GM23338 (cell line): ENCODE measurements at regions not wholly inside any gene's neighbourhood (a gene's known extent, or its start where the extent isn't known, plus 50 kb on each side); places are given as distances from the start of the nearest gene placed in this dataset.

Experiments
- ATAC-seq: fragments of 200-7000 bp; cut with Tn5 transposase; 3 replicates; pipeline ENCODE4 v1.9.1; 2020
- DNase-seq: peaks from one replicate; pipeline ENCODE4 v3.0.0-alpha.2; 2015; ENCODE audit warnings: low spot score
- H2AFZ ChIP-seq: fragments of 200-600 bp; sonication (generic); 2 replicates; pipeline ENCODE4 v1.8.0; 2016; ENCODE audit warnings: antibody characterized with exemption, mild to moderate bottlenecking, moderate library complexity
- H3F3A ChIP-seq: fragments of 200-600 bp; sonication (generic); replicated peaks from 2 replicates; pipeline ENCODE4 v1.8.0; 2017; ENCODE audit warnings: antibody characterized with exemption, mixed run types, low read depth
- H3K27ac ChIP-seq: fragments of 200-600 bp; sonication (generic); 2 replicates; pipeline ENCODE4 v1.6.1; 2016; ENCODE audit warnings: low read depth
- H3K27me3 ChIP-seq: fragments of 200-600 bp; sonication (generic); 2 replicates; pipeline ENCODE4 v1.8.0; 2016; ENCODE audit warnings: mild to moderate bottlenecking, mixed run types, moderate library complexity; ENCODE audit not compliant: insufficient read depth
- H3K36me3 ChIP-seq: fragments of 200-600 bp; sonication (generic); 2 replicates; pipeline ENCODE4 v1.8.0; 2016; ENCODE audit warnings: mild to moderate bottlenecking; ENCODE audit not compliant: insufficient read depth
- H3K4me1 ChIP-seq: fragments of 200-600 bp; sonication (generic); 2 replicates; pipeline ENCODE4 v1.8.0; 2016; ENCODE audit warnings: mild to moderate bottlenecking, moderate library complexity; ENCODE audit not compliant: insufficient read depth
- H3K4me2 ChIP-seq: fragments of 200-600 bp; sonication (generic); 2 replicates; pipeline ENCODE4 v1.7.1; 2017; ENCODE audit warnings: mixed run types
- H3K4me3 ChIP-seq: fragments of 200-600 bp; sonication (generic); 2 replicates; pipeline ENCODE4 v1.6.1; 2016; ENCODE audit warnings: mixed run types
- H3K79me2 ChIP-seq: fragments of 200-600 bp; sonication (generic); replicated peaks from 2 replicates; pipeline ENCODE4 v1.8.0; 2017; ENCODE audit warnings: mild to moderate bottlenecking; ENCODE audit not compliant: insufficient read depth
- H3K9me2 ChIP-seq: fragments of 200-600 bp; sonication (generic); 2 replicates; pipeline ENCODE4 v1.8.0; 2017; ENCODE audit not compliant: insufficient read depth
- H4K20me1 ChIP-seq: fragments of 200-600 bp; sonication (generic); replicated peaks from 2 replicates; pipeline ENCODE4 v1.8.0; 2017; ENCODE audit warnings: mild to moderate bottlenecking; ENCODE audit not compliant: insufficient read depth
- H3K27ac Mint-ChIP-seq: 2 replicates; pipeline ENCODE4 v1.8.0; 2020; ENCODE audit warnings: inconsistent platforms, mild to moderate bottlenecking, moderate library complexity, mixed read lengths
- H3K27me3 Mint-ChIP-seq: 3 replicates; pipeline ENCODE4 v1.8.0; 2022; ENCODE audit warnings: low read depth, mild to moderate bottlenecking, moderate library complexity, mixed read lengths, inconsistent platforms; ENCODE audit not compliant: insufficient read depth, poor library complexity
- H3K36me3 Mint-ChIP-seq: 3 replicates; pipeline ENCODE4 v1.8.0; 2021; ENCODE audit warnings: low read depth, mild to moderate bottlenecking, inconsistent platforms, moderate library complexity, mixed read lengths
- H3K4me1 Mint-ChIP-seq: 3 replicates; pipeline ENCODE4 v1.8.0; 2020; ENCODE audit warnings: mild to moderate bottlenecking, inconsistent platforms, mixed read lengths
- H3K4me3 Mint-ChIP-seq: 3 replicates; pipeline ENCODE4 v1.8.0; 2021; ENCODE audit warnings: moderate library complexity, mild to moderate bottlenecking, inconsistent platforms, mixed read lengths
- H3K9me3 Mint-ChIP-seq: 3 replicates; pipeline ENCODE4 v1.8.0; 2020; ENCODE audit warnings: moderate library complexity, mild to moderate bottlenecking, inconsistent platforms, mixed read lengths
- CREB1 ChIP-seq: fragments of 250-450 bp; sonication (Bioruptor Pico); IDR thresholded peaks from 2 replicates; pipeline ENCODE4 v1.5.0; 2020; ENCODE audit warnings: low read depth, mild to moderate bottlenecking, moderate library complexity
- EZH2 ChIP-seq: fragments of 200-600 bp; sonication (generic); IDR thresholded peaks from one replicate; pipeline ENCODE4 v1.8.0; 2017; ENCODE audit warnings: antibody characterized with exemption, mild to moderate bottlenecking, low read depth; ENCODE audit not compliant: unreplicated experiment
- EZH2phosphoT487 ChIP-seq: fragments of 200-600 bp; sonication (generic); IDR thresholded peaks from one replicate; pipeline ENCODE4 v1.8.1; 2018; ENCODE audit warnings: antibody characterized with exemption; ENCODE audit not compliant: unreplicated experiment
- JUNB ChIP-seq: IDR thresholded peaks from one replicate; pipeline ENCODE4 v1.6.1; 2016; ENCODE audit warnings: antibody characterized with exemption; ENCODE audit not compliant: unreplicated experiment
- NANOG ChIP-seq: IDR thresholded peaks from 2 replicates; pipeline ENCODE4 v1.6.1; 2016; ENCODE audit warnings: antibody characterized with exemption, borderline replicate concordance
- POLR2AphosphoS5 ChIP-seq: IDR thresholded peaks from 2 replicates; pipeline ENCODE4 v1.6.1; 2016; ENCODE audit warnings: antibody characterized with exemption, low read depth
- STAT1 ChIP-seq: IDR thresholded peaks from one replicate; pipeline ENCODE4 v1.6.1; 2016; ENCODE audit warnings: antibody characterized with exemption; ENCODE audit not compliant: unreplicated experiment
- ZNF114 ChIP-seq: fragments of 250-450 bp; sonication (Bioruptor Pico); IDR thresholded peaks from 2 replicates; pipeline ENCODE4 v1.5.0; 2020; ENCODE audit warnings: mild to moderate bottlenecking, moderate library complexity
- ZNF331 ChIP-seq: fragments of 250-450 bp; sonication (Bioruptor Pico); IDR thresholded peaks from 2 replicates; pipeline ENCODE4 v1.5.0; 2020; ENCODE audit warnings: low read depth, mild to moderate bottlenecking, moderate library complexity
- TF ChIP-seq, protein P1 (sequence below): fragments of 250-450 bp; sonication (Bioruptor Pico); IDR thresholded peaks from 2 replicates; pipeline ENCODE4 v1.5.0; 2020; ENCODE audit warnings: mild to moderate bottlenecking, moderate library complexity
- TF ChIP-seq, protein P2 (sequence below): IDR thresholded peaks from 2 replicates; pipeline ENCODE4 v1.6.1; 2016; ENCODE audit warnings: antibody characterized with exemption

DNA sequence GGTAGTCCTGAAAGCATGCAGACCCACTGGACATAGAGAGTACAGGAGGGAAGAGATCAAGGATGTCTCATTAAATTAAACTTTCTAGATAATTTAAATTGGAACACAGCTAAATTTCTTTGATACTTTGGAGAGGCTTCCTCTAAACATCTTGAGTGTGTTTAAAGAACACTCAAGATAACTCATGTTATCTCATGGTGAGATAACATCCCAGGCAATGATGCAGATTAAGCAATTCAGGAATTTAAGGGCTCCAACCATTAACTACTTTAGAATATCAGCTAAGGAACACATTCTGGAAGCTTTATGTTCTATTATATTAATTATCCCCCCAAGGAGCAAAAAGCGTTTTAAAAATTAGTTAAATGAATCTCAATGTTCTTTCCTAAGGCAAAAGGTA, 289.2 kb upstream of the RUNX1 start:
- H3F3A ChIP-seq, result no peaks in the 10 kb centered on the region
- H3K27ac ChIP-seq, result no peak overlapping the region
- Mint-ChIP-seq H3K9me3 (peaks cover 2% of the 10 kb centered on the region; the same call in 1 of the 3 replicates), H3K27ac (no peak overlapping the region), H3K27me3 (peaks cover 2% of the 10 kb centered on the region), H3K36me3 (no peaks in the 10 kb centered on the region), H3K4me1 (peaks cover 4% of the 10 kb centered on the region; the same call in 1 of the 3 replicates), H3K4me3 (no peak overlapping the region)
- H3K27me3 ChIP-seq, result no peaks in the 10 kb centered on the region
- no peak overlapping the region for H2AFZ ChIP-seq
- no peaks in the 10 kb centered on the region for H3K36me3 ChIP-seq
- no peaks in the 10 kb centered on the region for H3K4me1 ChIP-seq
- no peaks in the 10 kb centered on the region for H4K20me1 ChIP-seq
- no peak for ATAC-seq
- H3K4me2 ChIP-seq, result no peak overlapping the region
- H3K79me2 ChIP-seq, result no peaks in the 10 kb centered on the region
- no peak overlapping the region for H3K4me3 ChIP-seq
- no peak for DNase-seq
- H3K9me2 ChIP-seq, result no peaks in the 10 kb centered on the region
- TF ChIP-seq JUNB, result no peak
- TF ChIP-seq EZH2phosphoT487, result no peak
- TF ChIP-seq CREB1 (CRISPR knock-in tag), result no peak
- TF ChIP-seq ZNF114, result no peak
- TF ChIP-seq EZH2, result no peak
- TF ChIP-seq, protein P1, sequence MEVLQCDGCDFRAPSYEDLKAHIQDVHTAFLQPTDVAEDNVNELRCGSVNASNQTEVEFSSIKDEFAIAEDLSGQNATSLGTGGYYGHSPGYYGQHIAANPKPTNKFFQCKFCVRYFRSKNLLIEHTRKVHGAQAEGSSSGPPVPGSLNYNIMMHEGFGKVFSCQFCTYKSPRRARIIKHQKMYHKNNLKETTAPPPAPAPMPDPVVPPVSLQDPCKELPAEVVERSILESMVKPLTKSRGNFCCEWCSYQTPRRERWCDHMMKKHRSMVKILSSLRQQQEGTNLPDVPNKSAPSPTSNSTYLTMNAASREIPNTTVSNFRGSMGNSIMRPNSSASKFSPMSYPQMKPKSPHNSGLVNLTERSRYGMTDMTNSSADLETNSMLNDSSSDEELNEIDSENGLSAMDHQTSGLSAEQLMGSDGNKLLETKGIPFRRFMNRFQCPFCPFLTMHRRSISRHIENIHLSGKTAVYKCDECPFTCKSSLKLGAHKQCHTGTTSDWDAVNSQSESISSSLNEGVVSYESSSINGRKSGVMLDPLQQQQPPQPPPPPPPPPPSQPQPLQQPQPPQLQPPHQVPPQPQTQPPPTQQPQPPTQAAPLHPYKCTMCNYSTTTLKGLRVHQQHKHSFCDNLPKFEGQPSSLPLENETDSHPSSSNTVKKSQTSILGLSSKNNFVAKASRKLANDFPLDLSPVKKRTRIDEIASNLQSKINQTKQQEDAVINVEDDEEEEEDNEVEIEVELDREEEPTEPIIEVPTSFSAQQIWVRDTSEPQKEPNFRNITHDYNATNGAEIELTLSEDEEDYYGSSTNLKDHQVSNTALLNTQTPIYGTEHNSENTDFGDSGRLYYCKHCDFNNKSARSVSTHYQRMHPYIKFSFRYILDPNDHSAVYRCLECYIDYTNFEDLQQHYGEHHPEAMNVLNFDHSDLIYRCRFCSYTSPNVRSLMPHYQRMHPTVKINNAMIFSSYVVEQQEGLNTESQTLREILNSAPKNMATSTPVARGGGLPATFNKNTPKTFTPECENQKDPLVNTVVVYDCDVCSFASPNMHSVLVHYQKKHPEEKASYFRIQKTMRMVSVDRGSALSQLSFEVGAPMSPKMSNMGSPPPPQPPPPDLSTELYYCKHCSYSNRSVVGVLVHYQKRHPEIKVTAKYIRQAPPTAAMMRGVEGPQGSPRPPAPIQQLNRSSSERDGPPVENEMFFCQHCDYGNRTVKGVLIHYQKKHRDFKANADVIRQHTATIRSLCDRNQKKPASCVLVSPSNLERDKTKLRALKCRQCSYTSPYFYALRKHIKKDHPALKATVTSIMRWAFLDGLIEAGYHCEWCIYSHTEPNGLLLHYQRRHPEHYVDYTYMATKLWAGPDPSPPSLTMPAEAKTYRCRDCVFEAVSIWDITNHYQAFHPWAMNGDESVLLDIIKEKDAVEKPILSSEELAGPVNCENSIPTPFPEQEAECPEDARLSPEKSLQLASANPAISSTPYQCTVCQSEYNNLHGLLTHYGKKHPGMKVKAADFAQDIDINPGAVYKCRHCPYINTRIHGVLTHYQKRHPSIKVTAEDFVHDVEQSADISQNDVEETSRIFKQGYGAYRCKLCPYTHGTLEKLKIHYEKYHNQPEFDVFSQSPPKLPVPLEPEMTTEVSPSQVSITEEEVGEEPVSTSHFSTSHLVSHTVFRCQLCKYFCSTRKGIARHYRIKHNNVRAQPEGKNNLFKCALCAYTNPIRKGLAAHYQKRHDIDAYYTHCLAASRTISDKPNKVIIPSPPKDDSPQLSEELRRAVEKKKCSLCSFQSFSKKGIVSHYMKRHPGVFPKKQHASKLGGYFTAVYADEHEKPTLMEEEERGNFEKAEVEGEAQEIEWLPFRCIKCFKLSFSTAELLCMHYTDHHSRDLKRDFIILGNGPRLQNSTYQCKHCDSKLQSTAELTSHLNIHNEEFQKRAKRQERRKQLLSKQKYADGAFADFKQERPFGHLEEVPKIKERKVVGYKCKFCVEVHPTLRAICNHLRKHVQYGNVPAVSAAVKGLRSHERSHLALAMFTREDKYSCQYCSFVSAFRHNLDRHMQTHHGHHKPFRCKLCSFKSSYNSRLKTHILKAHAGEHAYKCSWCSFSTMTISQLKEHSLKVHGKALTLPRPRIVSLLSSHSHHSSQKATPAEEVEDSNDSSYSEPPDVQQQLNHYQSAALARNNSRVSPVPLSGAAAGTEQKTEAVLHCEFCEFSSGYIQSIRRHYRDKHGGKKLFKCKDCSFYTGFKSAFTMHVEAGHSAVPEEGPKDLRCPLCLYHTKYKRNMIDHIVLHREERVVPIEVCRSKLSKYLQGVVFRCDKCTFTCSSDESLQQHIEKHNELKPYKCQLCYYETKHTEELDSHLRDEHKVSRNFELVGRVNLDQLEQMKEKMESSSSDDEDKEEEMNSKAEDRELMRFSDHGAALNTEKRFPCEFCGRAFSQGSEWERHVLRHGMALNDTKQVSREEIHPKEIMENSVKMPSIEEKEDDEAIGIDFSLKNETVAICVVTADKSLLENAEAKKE, result no peak

DNA sequence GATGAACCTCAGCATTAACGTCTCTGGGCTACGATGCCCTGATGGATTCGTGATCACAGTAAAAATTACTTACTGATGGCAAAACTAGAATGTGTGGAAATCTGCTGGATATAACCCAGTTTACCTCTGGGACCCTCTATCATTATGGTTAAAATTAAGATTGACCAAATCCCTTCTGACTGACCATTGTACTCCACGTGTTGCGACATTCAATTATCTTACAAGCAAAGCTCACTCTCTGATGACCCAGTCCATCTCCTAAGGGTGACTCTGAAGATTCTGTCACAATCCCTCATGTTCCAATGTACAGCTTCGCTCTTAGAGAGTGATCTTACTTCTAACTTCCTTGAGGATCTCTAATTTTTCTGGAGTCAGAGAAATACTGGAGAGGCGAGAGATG, 288.5 kb upstream of the RUNX1 start:
- ATAC-seq, result no peak
- H3K27me3 Mint-ChIP-seq, result peaks cover 2% of the 10 kb centered on the region
- Histone ChIP-seq H3F3A (no peaks in the 10 kb centered on the region), H2AFZ (no peak overlapping the region), H3K27ac (no peak overlapping the region), H3K27me3 (no peaks in the 10 kb centered on the region), H3K79me2 (no peaks in the 10 kb centered on the region), H3K4me2 (no peak overlapping the region), H3K36me3 (no peaks in the 10 kb centered on the region), H3K9me2 (no peaks in the 10 kb centered on the region), H4K20me1 (no peaks in the 10 kb centered on the region), H3K4me3 (no peak overlapping the region), H3K4me1 (no peaks in the 10 kb centered on the region)
- no peak overlapping the region for H3K27ac Mint-ChIP-seq
- DNase-seq, result no peak
- H3K4me1 Mint-ChIP-seq, result peaks cover 3% of the 10 kb centered on the region; the same call in 1 of the 3 replicates
- H3K4me3 Mint-ChIP-seq, result no peak overlapping the region
- H3K9me3 Mint-ChIP-seq, result peaks cover 2% of the 10 kb centered on the region; the same call in 1 of the 3 replicates
- TF ChIP-seq JUNB (no peak), EZH2 (no peak), CREB1 (CRISPR knock-in tag) (no peak), NANOG (no peak), STAT1 (no peak), ZNF331 (CRISPR knock-in tag) (no peak), POLR2AphosphoS5 (no peak), ZNF114 (no peak)
- TF ChIP-seq, protein P2, sequence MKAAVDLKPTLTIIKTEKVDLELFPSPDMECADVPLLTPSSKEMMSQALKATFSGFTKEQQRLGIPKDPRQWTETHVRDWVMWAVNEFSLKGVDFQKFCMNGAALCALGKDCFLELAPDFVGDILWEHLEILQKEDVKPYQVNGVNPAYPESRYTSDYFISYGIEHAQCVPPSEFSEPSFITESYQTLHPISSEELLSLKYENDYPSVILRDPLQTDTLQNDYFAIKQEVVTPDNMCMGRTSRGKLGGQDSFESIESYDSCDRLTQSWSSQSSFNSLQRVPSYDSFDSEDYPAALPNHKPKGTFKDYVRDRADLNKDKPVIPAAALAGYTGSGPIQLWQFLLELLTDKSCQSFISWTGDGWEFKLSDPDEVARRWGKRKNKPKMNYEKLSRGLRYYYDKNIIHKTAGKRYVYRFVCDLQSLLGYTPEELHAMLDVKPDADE, result no peak
- no peaks in the 10 kb centered on the region for H3K36me3 Mint-ChIP-seq
